GM08714 (cell line): ENCODE measurements at regions not wholly inside any gene's neighbourhood (a gene's known extent, or its start where the extent isn't known, plus 50 kb on each side); places are given as distances from the start of the nearest gene placed in this dataset.

Experiments used
- H3K4me3 ChIP-seq: fragments of 200-500 bp; sonication (Bioruptor generic); 2 replicates; pipeline ENCODE4 v1.5.1; 2014; ENCODE audit warnings: mild to moderate bottlenecking, low read length, inconsistent platforms
- ZNF274 ChIP-seq: IDR thresholded peaks from 2 replicates; pipeline ENCODE4 v1.6.1; 2012; ENCODE audit warnings: mild to moderate bottlenecking, low read depth, low read length

DNA sequence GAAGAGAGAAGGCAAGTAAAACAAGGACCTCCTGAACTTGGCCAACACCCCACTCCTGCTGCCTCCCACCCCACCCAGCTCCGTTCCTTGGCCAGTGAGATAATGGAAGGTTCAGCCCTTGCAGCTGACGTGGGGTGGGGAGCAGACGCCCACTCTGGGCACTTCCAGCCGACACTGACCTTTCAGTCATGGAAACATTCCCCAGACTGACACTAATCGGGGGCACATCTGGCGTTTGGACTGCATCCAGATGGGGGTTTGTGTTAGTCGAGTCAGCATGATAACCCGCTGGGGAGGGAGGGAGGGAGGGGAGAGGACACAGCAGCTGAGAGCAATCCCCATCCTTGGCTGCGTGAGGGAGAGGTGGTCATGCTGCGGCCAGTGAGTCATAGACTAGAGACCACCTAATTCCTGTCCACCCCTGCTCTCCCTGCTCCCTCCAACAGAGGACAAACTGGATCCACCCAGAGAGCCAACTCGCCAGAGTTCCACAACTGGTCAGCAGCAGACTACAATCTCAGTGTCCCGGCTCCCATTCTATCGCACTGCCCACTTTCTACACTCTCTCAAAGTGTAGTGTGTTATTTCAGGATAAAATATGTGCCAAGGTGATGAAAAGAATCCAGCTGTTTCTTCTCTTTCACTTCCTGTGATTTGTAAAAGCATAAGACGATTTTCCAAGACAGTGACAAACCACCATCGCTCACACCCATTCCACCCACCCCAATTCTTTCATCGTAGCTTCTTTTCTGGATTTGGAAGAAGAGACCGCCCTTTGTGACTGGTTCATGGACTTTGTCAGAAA is 115.4 kb upstream of the PKDCC start:
- TF ChIP-seq ZNF274: no peak

GRCh38 chr2:41933046-41933420 is 114.8 kb upstream of the PKDCC start:
- TF ChIP-seq ZNF274: no peak
- no peak overlapping the region for H3K4me3 ChIP-seq

More for the DNA sequence above, 115.4 kb upstream of the PKDCC start:
- no peak overlapping the region for H3K4me3 ChIP-seq

- no peak for TF ChIP-seq ZNF274
- H3K4me3 ChIP-seq: no peak overlapping the region
These were observed 114.1 kb upstream of the PKDCC start for GRCh38 chr2:41933585-41934320.

DNA sequence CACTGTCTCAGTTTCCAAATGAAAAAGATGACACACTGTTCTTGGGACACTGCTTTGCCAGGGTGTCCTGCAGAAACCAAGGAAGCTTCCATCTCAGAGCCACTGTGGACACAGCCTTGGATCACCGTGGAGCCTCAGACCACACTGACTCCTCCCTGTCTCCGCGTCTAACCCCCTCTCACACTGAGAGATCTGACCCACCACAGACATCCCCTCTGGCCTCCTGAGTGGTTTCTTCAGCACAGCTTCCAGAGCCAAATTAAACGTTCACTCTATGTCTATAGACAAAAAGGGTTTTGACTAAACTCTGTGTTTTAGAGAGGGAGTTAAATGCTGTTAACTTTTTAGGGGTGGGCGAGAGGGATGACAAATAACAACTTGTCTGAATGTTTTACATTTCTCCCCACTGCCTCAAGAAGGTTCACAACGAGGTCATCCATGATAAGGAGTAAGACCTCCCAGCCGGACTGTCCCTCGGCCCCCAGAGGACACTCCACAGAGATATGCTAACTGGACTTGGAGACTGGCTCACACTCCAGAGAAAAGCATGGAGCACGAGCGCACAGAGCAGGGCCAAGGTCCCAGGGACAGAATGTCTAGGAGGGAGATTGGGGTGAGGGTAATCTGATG is 113.4 kb upstream of the PKDCC start:
- no peak for TF ChIP-seq ZNF274
- H3K4me3 ChIP-seq: no peak overlapping the region

- TF ChIP-seq ZNF274: no peak
- no peak overlapping the region for H3K4me3 ChIP-seq
These were observed 112.8 kb upstream of the PKDCC start for GRCh38 chr2:41935002-41935401.

DNA sequence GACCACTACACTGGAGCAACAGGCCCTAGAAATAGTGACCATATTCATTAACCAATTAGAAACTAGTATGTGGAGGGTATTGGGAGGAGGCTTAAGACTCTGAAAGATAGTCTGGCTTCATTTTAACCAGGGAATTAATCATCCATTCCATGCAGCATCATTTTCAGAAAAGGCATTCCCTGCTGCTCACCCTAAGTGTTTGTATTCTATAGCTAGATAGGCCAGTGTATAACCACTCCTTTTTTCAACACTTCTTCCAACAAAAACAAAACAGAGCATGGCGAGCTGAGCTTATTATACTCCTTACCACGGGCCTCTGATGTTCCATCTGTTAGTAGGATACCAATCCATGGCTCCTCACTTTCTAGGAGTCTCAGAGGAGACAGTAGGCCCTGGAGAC is 112.0 kb upstream of the PKDCC start:
- no peak overlapping the region for H3K4me3 ChIP-seq
- no peak for TF ChIP-seq ZNF274

GRCh38 chr2:41936771-41937463 is 110.9 kb upstream of the PKDCC start:
- H3K4me3 ChIP-seq: no peak overlapping the region
- no peak for TF ChIP-seq ZNF274

GRCh38 chr2:41937464-41937906 is 110.3 kb upstream of the PKDCC start:
- no peak for TF ChIP-seq ZNF274

DNA sequence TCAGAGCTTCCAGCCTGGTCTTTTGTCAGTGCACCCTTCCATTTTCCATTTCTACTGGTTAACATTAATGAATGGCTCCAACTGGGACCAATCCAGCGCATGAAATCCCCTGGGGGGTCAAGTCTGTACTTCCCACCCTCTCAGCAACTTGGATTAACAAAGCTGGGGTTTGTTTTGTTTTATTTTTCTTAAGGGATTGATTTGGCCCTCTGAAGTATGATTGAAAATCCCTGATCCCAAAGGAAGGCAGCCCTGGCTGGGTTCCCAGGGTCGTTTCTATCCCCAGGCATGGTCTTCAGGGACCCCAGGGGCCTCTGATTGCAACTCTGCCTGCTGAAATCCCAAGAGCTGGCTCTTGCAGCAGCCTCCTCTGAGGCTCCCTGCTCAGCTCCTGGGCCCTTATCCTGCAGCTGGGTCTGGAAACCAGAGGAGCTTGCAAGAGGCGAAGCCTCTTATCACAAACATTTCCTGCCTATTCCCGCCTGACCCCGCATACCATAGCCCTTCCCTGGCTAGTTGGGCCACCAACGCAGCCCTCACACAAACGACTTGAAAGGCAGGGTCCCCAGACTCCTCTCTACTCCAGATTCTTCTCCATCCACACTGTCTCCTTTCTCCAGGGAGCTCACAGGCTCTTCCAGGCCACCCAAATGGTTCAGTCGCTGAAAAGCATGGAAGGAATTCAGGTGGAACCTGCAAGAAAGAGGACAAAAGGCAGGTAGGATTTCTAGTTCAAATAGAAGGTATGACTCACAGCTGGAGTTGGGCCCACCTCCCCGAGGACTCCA is 109.7 kb upstream of the PKDCC start:
- H3K4me3 ChIP-seq: no peak overlapping the region
- TF ChIP-seq ZNF274: no peak

More at GRCh38 chr2:41937464-41937906, 110.3 kb upstream of the PKDCC start:
- no peak overlapping the region for H3K4me3 ChIP-seq

GRCh38 chr2:41940060-41940744 is 107.6 kb upstream of the PKDCC start:
- no peak for TF ChIP-seq ZNF274

GRCh38 chr2:41940745-41941063 is 107.1 kb upstream of the PKDCC start:
- TF ChIP-seq ZNF274: no peak
- no peak overlapping the region for H3K4me3 ChIP-seq

More at GRCh38 chr2:41940060-41940744, 107.6 kb upstream of the PKDCC start:
- no peak overlapping the region for H3K4me3 ChIP-seq

DNA sequence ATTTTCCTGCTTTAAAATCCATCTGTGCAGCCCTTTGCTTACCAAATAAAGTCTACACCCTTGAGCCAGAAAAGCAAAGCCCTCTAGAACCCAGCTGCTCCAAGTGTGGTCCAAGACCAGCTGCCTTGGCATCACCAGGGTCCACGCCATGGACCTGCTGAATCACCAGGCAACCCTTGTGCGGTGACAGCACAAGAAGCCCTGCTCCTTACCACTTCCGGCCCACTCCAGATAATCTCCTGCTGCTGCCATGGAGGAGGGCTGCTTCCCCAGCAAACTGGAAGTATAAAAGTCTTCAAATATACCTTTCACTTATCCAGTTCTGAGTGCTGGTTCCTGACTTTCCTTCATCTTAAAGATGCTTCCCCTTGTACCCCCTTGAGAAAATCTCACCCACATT is 106.0 kb upstream of the PKDCC start:
- no peak for TF ChIP-seq ZNF274
- no peak overlapping the region for H3K4me3 ChIP-seq

DNA sequence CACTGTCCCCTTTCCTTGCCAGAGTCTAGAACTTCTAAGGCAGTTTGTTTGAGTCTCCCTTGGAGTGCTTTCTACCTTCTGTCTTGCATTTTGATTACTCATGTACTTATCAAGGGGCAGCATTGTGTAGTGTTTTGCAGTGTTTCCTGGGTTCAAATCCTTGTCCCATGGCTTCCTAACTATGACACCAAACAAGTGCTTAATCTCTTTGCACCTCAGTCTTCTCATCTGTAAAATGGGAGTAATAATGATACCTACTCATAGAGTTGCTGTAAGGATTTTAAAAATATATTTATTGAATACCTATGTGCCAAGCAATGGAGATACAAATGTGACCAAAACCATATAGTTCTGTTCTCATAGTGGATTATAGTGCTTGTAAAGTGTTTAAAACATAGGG is 105.5 kb upstream of the PKDCC start:
- no peak overlapping the region for H3K4me3 ChIP-seq
- TF ChIP-seq ZNF274: no peak
